CD4-positive, alpha-beta T cell treated with Interleukin-4 for 4 hours (primary cell): ENCODE measurements at regions not wholly inside any gene's neighbourhood (a gene's known extent, or its start where the extent isn't known, plus 50 kb on each side); places are given as distances from the start of the nearest gene placed in this dataset.

Experiments
- DNase-seq: peaks from one replicate; pipeline ENCODE4 v3.0.0-alpha.2; 2020

GRCh38 chr16:80418517-80419355 lies 122.1 kb upstream of the DYNLRB2 start:
- DNase-seq: no peak

- no peak for DNase-seq
These were observed 123.0 kb upstream of the DYNLRB2 start for GRCh38 chr16:80417706-80418271.

GRCh38 chr16:80408014-80408413 lies 132.8 kb upstream of the DYNLRB2 start:
- no peak for DNase-seq

DNA sequence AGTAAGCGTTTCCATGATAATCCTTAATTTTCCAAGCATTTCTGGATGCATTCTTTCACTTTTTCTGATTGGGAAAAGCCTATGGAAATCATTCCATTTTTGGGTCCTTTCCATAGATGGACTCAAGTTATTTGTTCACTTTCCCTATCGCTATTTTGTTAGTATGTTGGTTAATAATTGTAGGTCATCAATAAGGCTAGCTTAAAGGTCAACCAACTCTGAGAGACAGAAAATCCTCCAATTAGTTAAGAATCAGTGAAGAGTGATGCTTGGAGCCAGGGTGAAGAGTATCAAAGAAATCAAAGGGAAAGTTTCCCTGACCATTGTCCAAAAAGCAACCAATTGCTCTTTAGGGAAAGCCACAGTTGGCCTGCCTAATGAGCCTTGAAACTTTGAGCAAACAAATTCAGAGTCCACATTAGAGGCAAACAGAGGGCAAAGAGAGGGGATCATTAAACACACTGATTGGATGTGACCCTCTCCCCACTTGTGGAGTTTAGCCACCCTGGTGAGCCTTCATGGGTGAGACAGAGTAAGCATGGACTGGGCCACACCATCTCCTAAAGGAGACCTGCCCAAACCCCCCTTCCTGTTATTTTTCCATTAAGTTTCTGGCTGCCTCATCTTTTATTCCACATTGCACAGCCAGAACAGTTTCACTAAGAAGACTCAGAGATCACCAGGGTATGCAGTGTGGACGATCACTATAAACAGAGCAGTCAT lies 133.4 kb upstream of the DYNLRB2 start:
- no peak for DNase-seq

- no peak for DNase-seq
These were observed 135.9 kb upstream of the DYNLRB2 start for GRCh38 chr16:80404847-80405246.

DNA sequence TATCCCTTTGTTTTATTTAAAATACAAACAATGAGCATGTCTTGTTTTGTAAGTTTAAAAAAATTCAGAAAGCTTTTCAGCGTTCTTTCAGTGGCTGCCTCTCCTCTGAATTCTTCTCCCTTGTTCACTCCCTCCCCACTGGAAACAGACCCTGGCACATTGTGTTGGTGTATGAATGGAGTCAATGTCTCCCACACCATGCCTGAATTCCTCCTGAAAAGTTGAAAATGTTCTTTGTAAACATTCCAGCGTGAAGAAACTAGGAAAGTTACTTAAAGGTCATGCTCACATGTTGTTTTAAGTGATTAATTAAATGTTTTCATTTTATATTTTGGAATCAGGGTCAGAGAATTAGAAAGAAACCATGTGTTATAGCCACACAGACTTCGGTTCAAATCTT lies 136.9 kb upstream of the DYNLRB2 start:
- DNase-seq: no peak

- no peak for DNase-seq
These were observed 149.8 kb upstream of the DYNLRB2 start for GRCh38 chr16:80390871-80391489.

- no peak for DNase-seq
These were observed 150.7 kb upstream of the DYNLRB2 start for GRCh38 chr16:80390046-80390445.

- DNase-seq: no peak
These were observed 151.5 kb upstream of the DYNLRB2 start for GRCh38 chr16:80389338-80389737.

DNA sequence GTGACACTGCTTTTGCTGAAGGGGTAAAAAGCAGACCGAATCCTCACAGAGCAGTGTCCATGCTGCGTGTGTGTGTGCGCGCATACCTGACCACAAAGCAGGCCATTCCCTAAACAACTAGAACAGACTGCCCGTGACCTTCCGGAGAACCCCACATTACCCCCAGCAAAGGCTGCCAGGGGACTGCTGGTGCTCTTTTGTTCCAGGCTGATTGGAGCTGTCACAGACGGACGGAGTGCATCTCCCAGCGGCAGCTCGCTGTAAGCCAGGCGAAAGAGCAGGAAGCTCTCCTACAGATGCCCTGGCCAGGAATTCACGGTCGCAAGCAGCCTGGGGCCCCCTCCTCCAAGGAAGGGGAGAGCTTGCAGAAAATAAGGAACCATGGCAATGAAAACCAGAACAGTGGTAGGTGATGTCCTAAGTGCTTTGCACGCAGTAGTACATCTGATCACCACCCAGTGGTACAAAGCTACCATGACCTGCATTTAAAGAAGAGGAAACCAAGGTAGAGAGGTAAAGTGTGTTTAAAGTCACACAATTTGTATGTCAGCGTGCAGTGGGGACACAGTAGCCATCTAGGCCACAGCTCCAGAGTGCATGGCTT lies 153.4 kb upstream of the DYNLRB2 start:
- DNase-seq: no peak

DNA sequence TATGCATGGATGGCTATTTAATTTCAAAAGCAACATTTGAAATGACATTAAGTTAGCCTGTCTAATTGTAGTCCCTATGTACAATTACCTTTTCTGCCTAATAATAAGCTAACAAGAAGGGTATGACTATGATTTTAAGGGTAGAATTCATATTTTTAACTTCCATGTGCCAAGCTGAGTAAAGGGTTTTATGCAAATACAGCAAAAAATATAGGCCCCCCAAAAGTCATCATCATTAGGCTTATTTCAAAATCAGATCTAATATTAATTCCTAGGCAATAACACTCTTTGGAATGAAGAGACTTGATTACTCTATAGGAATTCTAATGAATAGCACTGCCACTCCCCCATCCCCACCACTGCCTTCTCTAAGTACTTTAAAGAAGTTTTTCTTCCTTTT lies 155.9 kb upstream of the DYNLRB2 start:
- DNase-seq: no peak

GRCh38 chr16:80380514-80380913 lies 160.3 kb upstream of the DYNLRB2 start:
- DNase-seq: no peak

DNA sequence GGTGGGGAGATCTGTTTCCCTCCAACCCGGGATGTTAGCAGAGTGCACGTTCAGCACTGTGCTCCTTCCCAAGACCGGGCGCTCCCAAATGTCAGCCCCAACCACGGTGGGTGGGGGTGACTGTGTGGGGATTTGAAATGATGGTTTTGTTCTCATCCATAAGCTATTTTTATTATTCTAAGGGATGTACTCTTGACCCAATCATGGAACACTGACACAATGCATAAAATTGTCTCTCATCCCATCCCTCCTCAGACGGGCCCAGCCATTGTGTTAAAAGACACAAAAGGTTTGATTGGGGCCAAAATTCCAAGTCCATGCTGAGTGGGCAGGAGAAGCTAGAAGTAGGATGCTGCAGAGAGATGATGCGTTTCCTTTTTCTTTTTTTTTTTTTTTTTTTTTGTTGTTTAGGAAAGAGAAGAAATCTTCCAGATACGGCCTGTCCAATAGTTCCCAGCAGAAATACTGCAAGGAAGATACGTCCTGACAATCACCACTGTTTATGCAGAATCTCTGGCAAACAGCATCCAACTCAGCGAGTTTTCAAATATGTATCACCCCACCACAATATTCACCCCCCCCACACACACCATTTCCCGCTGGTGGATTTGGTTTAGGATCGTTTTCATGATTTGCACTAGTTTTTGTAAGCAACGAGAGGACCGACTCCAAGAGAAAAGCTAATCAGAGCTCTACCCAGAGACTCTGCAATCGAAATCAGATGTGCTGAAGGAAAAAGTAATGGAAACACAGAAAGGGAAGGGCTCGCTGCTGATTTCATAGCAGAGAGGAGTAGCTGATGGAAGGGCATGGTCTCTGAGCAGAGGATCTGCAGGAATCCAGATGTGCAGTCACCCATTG lies 163.5 kb upstream of the DYNLRB2 start:
- DNase-seq: no peak

GRCh38 chr16:80375973-80376372 lies 164.8 kb upstream of the DYNLRB2 start:
- DNase-seq: no peak

DNA sequence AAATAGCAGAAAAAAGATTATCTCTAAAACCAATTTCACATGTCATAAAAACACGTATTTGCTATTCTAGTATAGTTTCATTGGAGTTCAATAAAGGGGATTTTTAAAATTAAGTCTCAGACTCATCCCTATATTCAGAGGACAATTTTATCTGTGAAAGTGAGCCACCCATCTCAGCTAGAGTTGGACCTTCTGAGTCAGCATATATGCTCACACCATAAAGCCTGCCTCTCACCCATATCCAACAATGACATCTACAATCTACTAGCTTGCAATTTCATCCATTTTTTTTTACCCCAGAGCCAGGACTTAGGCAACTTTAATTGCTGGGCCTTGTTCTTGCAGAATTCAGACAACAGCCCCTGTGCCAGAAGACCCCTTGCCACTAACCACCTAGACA lies 165.3 kb upstream of the DYNLRB2 start:
- DNase-seq: no peak

DNA sequence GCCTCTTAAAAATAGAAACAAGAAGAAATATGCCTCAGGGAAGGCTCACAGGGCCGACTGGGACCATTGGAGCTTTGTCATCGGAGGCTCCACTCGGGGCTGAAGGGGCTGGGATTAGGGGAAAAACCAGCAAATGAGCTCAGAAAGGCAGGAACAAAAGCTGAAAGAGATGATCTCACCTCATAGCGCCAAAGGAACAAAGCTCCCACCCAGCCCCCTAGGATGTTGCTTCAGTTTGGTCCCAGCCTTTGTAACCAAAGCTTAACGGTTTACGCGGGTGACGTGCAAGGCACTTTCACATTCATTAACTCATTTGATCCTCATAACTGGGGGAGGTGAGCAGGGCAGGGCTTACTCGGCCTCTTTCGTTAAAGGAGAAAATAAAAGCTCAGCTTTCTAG lies 168.5 kb upstream of the DYNLRB2 start:
- no peak for DNase-seq

DNA sequence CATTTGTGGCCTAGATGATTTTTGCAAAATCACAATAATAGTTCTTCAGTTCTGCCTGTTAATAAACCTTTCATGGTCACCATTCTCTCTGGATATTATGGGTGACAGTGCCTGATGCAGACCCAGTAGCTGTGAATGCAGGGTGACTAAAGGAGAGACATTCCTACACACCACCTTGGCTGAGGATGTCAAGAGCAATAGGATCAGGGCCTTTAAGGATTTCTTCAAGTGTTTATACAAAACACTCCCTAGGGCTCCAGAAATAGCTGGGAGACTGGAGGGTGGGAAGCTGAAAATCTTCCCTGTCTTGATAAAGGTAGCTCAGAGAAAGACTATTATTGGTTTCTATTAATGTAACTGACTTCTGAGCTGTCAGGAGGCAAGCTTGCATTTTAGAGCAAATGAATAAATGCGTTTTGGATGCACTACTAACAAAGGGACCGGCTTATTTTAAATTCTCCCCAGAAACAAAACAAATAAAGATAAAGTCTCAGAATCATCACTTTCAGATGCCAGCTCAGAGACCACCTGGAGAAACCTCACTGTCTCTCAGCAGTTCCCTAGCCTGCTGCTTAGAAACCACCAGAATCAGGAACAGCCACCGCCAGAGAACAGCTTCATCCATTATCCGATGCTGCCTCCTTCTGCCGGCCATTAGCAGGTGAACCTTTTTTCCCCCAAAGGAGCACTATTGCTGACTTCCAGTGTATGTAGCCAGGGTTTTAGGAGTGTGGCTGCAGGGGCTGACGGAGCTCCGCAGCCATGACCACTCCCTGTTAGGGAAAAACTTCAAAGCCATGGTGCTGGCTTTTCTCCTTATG lies 171.4 kb upstream of the DYNLRB2 start:
- no peak for DNase-seq

DNA sequence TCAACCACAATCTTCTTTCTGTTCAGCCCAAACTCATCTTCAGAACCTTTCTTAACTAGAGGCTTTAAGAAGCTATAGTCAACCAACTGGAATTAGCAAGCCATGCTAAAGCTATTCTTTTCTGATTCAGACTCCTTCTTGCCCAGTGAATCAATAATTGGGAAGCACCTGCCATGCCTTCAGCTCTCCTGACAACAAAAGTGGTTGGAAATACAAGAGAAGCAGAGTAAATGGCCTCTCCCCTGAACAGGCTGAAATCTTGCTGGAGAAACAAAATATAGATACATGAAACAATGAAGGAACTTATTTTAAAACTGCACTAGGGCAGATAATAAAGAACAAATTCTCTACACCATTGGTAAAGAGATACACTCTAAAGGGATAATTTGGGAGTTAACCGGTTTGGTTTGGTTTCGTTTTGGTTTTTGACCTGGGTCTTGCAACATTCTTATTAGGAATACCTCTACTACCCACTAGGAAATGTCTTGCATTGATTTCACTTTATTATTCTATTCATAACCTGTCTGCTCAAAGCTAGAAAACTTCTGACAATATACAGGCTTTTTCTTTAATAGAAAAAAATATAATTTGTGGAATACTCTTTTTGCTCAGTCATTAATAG lies 173.6 kb upstream of the DYNLRB2 start:
- no peak for DNase-seq

- DNase-seq: no peak
These were observed 174.8 kb upstream of the DYNLRB2 start for GRCh38 chr16:80366023-80366422.

DNA sequence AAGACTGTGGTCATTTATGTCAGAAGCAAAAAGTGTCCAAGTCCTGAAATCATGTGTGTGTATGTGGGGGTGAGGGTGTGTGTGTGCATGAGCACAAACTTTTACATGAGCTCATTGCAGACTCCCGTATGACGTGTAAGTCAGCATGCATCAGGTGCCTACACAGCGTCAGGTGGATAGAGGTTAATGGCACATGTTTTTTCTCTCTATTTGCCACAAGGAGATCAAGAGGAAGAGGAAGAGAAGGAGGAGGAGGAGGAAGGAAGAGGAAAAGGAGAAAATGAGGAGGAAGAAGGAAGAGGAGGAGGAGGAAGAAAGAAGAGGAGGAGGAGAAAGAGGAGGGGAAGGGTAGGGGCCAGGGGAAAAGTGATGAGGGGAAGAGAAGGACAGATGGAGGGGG lies 178.0 kb upstream of the DYNLRB2 start:
- no peak for DNase-seq

DNA sequence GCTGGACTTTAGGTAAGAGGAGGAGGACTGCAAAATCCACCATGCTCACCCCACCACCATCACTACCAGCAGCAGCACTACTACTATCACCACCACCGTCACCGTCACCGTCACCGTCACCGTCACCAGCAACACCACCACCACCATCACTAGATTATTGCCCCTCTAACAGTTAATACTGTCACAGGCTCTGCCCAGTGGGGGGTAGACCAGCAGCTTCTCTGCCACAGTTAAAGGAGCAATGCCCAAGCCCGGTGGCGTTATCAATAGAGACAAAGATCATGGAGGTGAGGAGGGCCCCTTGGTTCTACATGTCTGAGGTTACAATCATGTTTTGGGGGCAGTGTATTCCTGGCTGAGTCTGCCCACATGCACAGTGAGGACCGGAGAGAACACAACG lies 184.4 kb upstream of the DYNLRB2 start:
- no peak for DNase-seq
